ENCODE measurements at regions not wholly inside any gene's neighbourhood (a gene's known extent, or its start where the extent isn't known, plus 50 kb on each side); places are given as distances from the start of the nearest gene placed in this dataset.
A peak's percentile ranks its signal among the peaks of the same experiment; 100 is the strongest.

- in situ Hi-C loops (cut with HindIII; ENCODE audit: low sequenced_read_pairs) = no loop called here
- no peak for DNase-seq (ENCODE audit: low spot score)
Observed at GRCh38 chr2:23132000-23132399, 253.0 kb upstream of the KLHL29 start.

- in situ Hi-C loops (cut with HindIII; ENCODE audit: low sequenced_read_pairs) = no loop called here
- no peak for DNase-seq (ENCODE audit: low spot score)
Observed at GRCh38 chr2:23132823-23133595, 252.0 kb upstream of the KLHL29 start.

- no peak for DNase-seq (ENCODE audit: low spot score)
- in situ Hi-C loops (cut with HindIII; ENCODE audit: low sequenced_read_pairs) = no loop called here
Observed at GRCh38 chr2:23134726-23135125, 250.3 kb upstream of the KLHL29 start.

- in situ Hi-C loops (cut with HindIII; ENCODE audit: low sequenced_read_pairs) = no loop called here
- peak; percentile 6 for DNase-seq (ENCODE audit: low spot score)
Observed at GRCh38 chr2:23135481-23136100, 249.4 kb upstream of the KLHL29 start.

GRCh38 chr2:23137166-23137565 lies 247.8 kb upstream of the KLHL29 start:
- in situ Hi-C loops (cut with HindIII; ENCODE audit: low sequenced_read_pairs) = no loop called here
- DNase-seq (ENCODE audit: low spot score) = no peak

GRCh38 chr2:23138701-23139100 lies 246.3 kb upstream of the KLHL29 start:
- in situ Hi-C loops (cut with HindIII; ENCODE audit: low sequenced_read_pairs) = no loop called here

GRCh38 chr2:23145460-23145859 lies 239.5 kb upstream of the KLHL29 start:
- DNase-seq (ENCODE audit: low spot score) = no peak
- in situ Hi-C loops (cut with HindIII; ENCODE audit: low sequenced_read_pairs) = no loop called here

More at GRCh38 chr2:23138701-23139100, 246.3 kb upstream of the KLHL29 start:
- DNase-seq (ENCODE audit: low spot score) = no peak

GRCh38 chr2:23146011-23146410 lies 239.0 kb upstream of the KLHL29 start:
- in situ Hi-C loops (cut with HindIII; ENCODE audit: low sequenced_read_pairs) = no loop called here
- no peak for DNase-seq (ENCODE audit: low spot score)

GRCh38 chr2:23148342-23148741 lies 236.6 kb upstream of the KLHL29 start:
- in situ Hi-C loops (cut with HindIII; ENCODE audit: low sequenced_read_pairs) = no loop called here
- DNase-seq (ENCODE audit: low spot score) = no peak

- no peak for DNase-seq (ENCODE audit: low spot score)
- in situ Hi-C loops (cut with HindIII; ENCODE audit: low sequenced_read_pairs) = no loop called here
Observed at GRCh38 chr2:23149777-23150176, 235.2 kb upstream of the KLHL29 start.

GRCh38 chr2:23153484-23153883 lies 231.5 kb upstream of the KLHL29 start:
- in situ Hi-C loops (cut with HindIII; ENCODE audit: low sequenced_read_pairs) = no loop called here
- no peak for DNase-seq (ENCODE audit: low spot score)

GRCh38 chr2:23155022-23155421 lies 230.0 kb upstream of the KLHL29 start:
- DNase-seq (ENCODE audit: low spot score) = no peak
- in situ Hi-C loops (cut with HindIII; ENCODE audit: low sequenced_read_pairs) = no loop called here

- no peak for DNase-seq (ENCODE audit: low spot score)
- in situ Hi-C loops (cut with HindIII; ENCODE audit: low sequenced_read_pairs) = no loop called here
Observed at GRCh38 chr2:23157812-23158211, 227.2 kb upstream of the KLHL29 start.

GRCh38 chr2:23158306-23158705 lies 226.7 kb upstream of the KLHL29 start:
- DNase-seq (ENCODE audit: low spot score) = no peak
- in situ Hi-C loops (cut with HindIII; ENCODE audit: low sequenced_read_pairs) = no loop called here

- in situ Hi-C loops (cut with HindIII; ENCODE audit: low sequenced_read_pairs) = no loop called here
- no peak for DNase-seq (ENCODE audit: low spot score)
Observed at GRCh38 chr2:23159746-23160405, 225.1 kb upstream of the KLHL29 start.

GRCh38 chr2:23164173-23164572 lies 220.8 kb upstream of the KLHL29 start:
- in situ Hi-C loops (cut with HindIII; ENCODE audit: low sequenced_read_pairs) = no loop called here
- no peak for DNase-seq (ENCODE audit: low spot score)

GRCh38 chr2:23169896-23170295 lies 215.1 kb upstream of the KLHL29 start:
- in situ Hi-C loops (cut with HindIII; ENCODE audit: low sequenced_read_pairs) = no loop called here
- DNase-seq (ENCODE audit: low spot score) = no peak

GRCh38 chr2:23171108-23171507 lies 213.9 kb upstream of the KLHL29 start:
- in situ Hi-C loops (cut with HindIII; ENCODE audit: low sequenced_read_pairs) = no loop called here
- DNase-seq (ENCODE audit: low spot score) = no peak

GRCh38 chr2:23178396-23178795 lies 206.6 kb upstream of the KLHL29 start:
- DNase-seq (ENCODE audit: low spot score) = no peak
- in situ Hi-C loops (cut with HindIII; ENCODE audit: low sequenced_read_pairs) = no loop called here

GRCh38 chr2:23183733-23184132 lies 201.2 kb upstream of the KLHL29 start:
- in situ Hi-C loops (cut with HindIII; ENCODE audit: low sequenced_read_pairs) = no loop called here
- no peak for DNase-seq (ENCODE audit: low spot score)
